ENCODE measurements at regions not wholly inside any gene's neighbourhood (a gene's known extent, or its start where the extent isn't known, plus 50 kb on each side); places are given as distances from the start of the nearest gene placed in this dataset.

DNA sequence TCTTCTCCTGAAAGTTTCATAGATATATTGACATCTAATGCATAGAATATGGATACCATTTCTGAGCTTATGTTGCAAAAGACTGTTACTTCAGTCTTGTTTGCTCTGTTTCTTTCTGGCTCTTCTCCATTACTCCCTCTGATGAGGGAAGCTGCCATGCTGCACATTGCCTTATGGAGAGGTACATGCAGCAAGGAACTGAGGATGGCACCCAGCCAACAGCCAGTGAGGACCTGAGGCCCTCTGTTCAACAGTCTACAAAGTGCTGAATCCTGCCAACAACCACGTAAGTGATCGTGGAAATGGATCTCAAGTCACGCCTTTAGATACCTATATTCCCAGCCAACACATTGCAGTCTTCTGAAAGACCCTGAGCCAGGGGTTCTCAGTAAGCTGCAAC lies 66.6 kb upstream of the ADAMTS5 start:
- TF ChIP-seq, protein P1, sequence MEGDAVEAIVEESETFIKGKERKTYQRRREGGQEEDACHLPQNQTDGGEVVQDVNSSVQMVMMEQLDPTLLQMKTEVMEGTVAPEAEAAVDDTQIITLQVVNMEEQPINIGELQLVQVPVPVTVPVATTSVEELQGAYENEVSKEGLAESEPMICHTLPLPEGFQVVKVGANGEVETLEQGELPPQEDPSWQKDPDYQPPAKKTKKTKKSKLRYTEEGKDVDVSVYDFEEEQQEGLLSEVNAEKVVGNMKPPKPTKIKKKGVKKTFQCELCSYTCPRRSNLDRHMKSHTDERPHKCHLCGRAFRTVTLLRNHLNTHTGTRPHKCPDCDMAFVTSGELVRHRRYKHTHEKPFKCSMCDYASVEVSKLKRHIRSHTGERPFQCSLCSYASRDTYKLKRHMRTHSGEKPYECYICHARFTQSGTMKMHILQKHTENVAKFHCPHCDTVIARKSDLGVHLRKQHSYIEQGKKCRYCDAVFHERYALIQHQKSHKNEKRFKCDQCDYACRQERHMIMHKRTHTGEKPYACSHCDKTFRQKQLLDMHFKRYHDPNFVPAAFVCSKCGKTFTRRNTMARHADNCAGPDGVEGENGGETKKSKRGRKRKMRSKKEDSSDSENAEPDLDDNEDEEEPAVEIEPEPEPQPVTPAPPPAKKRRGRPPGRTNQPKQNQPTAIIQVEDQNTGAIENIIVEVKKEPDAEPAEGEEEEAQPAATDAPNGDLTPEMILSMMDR (IDR thresholded peaks at IDR 0.05): no peak
- TF ChIP-seq POLR2A (IDR thresholded peaks at IDR 0.05): no peak
